Stomach (tissue), 8 donors: ENCODE measurements at regions not wholly inside any gene's neighbourhood (a gene's known extent, or its start where the extent isn't known, plus 50 kb on each side); places are given as distances from the start of the nearest gene placed in this dataset.

Experiments
- DNase-seq, 2 donors: peaks; one replicate each; pipeline versions ENCODE4 v3.0.0 to v3.0.0-alpha.2; 2013 to 2019
- H3K27ac ChIP-seq, 5 donors: fragments of 200-600 bp in 4 of 5; sonication (generic) in 4 of 5; one replicate each; pipeline ENCODE4 v1.5.1; 2013 to 2019; ENCODE audit warnings: mild to moderate bottlenecking in 1 of 5, moderate library complexity in 1 of 5
- H3K27me3 ChIP-seq, 3 donors: fragments of 200-600 bp; sonication (generic); one replicate each; pipeline ENCODE4 v1.5.1; 2017 to 2019; ENCODE audit warnings: mixed run types in 1 of 3
- H3K36me3 ChIP-seq, 4 donors: fragments of 200-600 bp; sonication (generic); 1 replicate in 3 of 4; 2 replicates in 1 of 4; pipeline ENCODE4 v1.5.1; 2016 to 2019
- H3K4me1 ChIP-seq, 4 donors: fragments of 200-600 bp; sonication (generic); one replicate each; pipeline ENCODE4 v1.5.1; 2016 to 2019
- H3K4me3 ChIP-seq, 4 donors: fragments of 200-600 bp; sonication (generic) in 3 of 4; one replicate each; pipeline ENCODE4 v1.5.1; 2016 to 2019; ENCODE audit warnings: mild to moderate bottlenecking in 1 of 4
- H3K9me3 ChIP-seq, 4 donors: fragments of 200-600 bp; sonication (generic); one replicate each; pipeline ENCODE4 v1.5.1; 2016 to 2019
- EP300 ChIP-seq: sonication (generic); formaldehyde crosslinking; IDR thresholded peaks from one replicate; pipeline ENCODE4 v1.6.1; 2017; ENCODE audit warnings: antibody characterized with exemption
- POLR2A ChIP-seq, 4 donors: fragments of 450-650 bp; IDR thresholded peaks; one replicate each; pipeline ENCODE4 v1.6.1; 2016; ENCODE audit warnings: antibody characterized with exemption in 4 of 4, control low read depth in 2 of 4, mild to moderate bottlenecking in 1 of 4, moderate library complexity in 1 of 4
- POLR2AphosphoS5 ChIP-seq, 3 donors: sonication (generic); formaldehyde crosslinking; IDR thresholded peaks; one replicate each; pipeline ENCODE4 v1.6.1; 2016; ENCODE audit warnings: antibody characterized with exemption in 3 of 3
- WGBS, 5 donors: extraction: QIAGEN DNeasy Blood & Tissue Kit in 3 of 5; methylation state at CpG; one replicate each; pipeline versions ENCODE4 v1.1.5 to v1.1.7; 2013 to 2018; 5-methylcytosine and 5-hydroxymethylcytosine counted together
- intact Hi-C: fragments of 100-400 bp; cut with DNase I; formaldehyde crosslinking; loops from one replicate; pipeline ENCODE4 v1.15.1; 2023; ENCODE audit warnings: low total_unique reads
- TF ChIP-seq, protein P1 (sequence below), 7 experiments: fragments of 450-650 bp in 4 of 7; fragments of 200-600 bp in 3 of 7; sonication (generic) in 3 of 7; IDR thresholded peaks; one replicate each; pipeline ENCODE4 v1.5.1; 2016 to 2019; ENCODE audit warnings: antibody characterized with exemption in 7 of 7, control low read depth in 2 of 7, mild to moderate bottlenecking in 1 of 7
- donor health status: healthy with polysubstance abuse.
- donor health status: Bipolar disorder and iron deficiency.
- donor health status: healthy.

DNA sequence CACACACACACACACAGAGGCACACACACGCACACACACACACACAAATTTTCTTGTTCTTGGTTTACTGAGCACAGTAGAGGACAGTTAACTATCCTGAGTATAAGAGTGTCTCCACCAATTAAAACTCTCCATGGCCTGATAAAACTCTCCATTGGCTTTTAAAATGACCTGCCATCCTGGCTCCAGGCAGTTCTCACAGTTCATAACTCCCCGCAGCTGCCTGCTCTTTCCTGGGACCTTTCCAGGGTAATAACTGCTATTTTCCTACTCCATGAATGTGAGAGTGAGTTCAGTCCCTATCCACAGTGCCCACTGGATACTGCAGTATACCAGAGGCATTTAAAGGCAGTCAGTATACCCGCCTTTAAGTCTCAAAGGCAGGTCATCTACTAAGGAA, 351.5 kb downstream of the PLPP3 start:
- DNase-seq: no peak
- WGBS, 5 donors: 71 to 89% (median 78%) methylated on average over 3 of the region's 3 CpGs
- no peak overlapping the region for H3K4me3 ChIP-seq
- no peaks in the 10 kb centered on the region for H3K4me1 ChIP-seq
- H3K36me3 ChIP-seq: no peaks in the 10 kb centered on the region
- no peaks in the 10 kb centered on the region for H3K9me3 ChIP-seq
- no peak overlapping the region for H3K27ac ChIP-seq
- no peaks in the 10 kb centered on the region for H3K27me3 ChIP-seq
- TF ChIP-seq, protein P1, sequence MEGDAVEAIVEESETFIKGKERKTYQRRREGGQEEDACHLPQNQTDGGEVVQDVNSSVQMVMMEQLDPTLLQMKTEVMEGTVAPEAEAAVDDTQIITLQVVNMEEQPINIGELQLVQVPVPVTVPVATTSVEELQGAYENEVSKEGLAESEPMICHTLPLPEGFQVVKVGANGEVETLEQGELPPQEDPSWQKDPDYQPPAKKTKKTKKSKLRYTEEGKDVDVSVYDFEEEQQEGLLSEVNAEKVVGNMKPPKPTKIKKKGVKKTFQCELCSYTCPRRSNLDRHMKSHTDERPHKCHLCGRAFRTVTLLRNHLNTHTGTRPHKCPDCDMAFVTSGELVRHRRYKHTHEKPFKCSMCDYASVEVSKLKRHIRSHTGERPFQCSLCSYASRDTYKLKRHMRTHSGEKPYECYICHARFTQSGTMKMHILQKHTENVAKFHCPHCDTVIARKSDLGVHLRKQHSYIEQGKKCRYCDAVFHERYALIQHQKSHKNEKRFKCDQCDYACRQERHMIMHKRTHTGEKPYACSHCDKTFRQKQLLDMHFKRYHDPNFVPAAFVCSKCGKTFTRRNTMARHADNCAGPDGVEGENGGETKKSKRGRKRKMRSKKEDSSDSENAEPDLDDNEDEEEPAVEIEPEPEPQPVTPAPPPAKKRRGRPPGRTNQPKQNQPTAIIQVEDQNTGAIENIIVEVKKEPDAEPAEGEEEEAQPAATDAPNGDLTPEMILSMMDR (IDR thresholded peaks at IDR 0.05): no peak
- no peak for TF ChIP-seq EP300
- TF ChIP-seq POLR2AphosphoS5 (IDR thresholded peaks at IDR 0.05): no peak
- no peak for TF ChIP-seq POLR2A (IDR thresholded peaks at IDR 0.05)
- intact Hi-C loops: no loop called here

DNA sequence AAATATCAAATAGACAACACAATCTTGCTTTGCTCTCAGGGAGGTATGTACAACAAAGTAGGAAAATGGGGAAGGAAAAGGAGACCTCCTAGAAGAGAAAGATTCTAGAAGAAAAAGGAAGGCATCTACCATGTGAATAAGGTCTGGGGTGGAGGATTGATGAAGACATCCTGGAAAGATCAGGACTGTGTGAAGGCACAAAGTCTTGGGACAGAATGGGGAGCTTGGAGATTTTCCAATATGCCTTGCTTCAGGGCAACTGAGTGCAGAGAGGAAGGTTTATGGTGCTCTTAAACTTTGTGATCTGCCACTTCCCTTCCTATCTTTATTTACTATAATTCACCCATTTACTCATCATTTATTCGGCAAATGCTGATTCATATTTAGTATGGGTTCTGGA, 352.0 kb downstream of the PLPP3 start:
- H3K27ac ChIP-seq: no peak overlapping the region
- no peaks in the 10 kb centered on the region for H3K4me1 ChIP-seq
- WGBS, 5 donors: 90 to 98% (median 95%) methylated on average over 1 of the region's 1 CpG
- H3K4me3 ChIP-seq: no peak overlapping the region
- H3K27me3 ChIP-seq: no peaks in the 10 kb centered on the region
- no peak for TF ChIP-seq POLR2AphosphoS5 (IDR thresholded peaks at IDR 0.05)
- TF ChIP-seq EP300: no peak
- no peak for TF ChIP-seq POLR2A (IDR thresholded peaks at IDR 0.05)
- TF ChIP-seq, protein P1 (IDR thresholded peaks at IDR 0.05): no peak
- H3K36me3 ChIP-seq: no peaks in the 10 kb centered on the region
- intact Hi-C loops: no loop called here
- no peak for DNase-seq
- no peaks in the 10 kb centered on the region for H3K9me3 ChIP-seq

DNA sequence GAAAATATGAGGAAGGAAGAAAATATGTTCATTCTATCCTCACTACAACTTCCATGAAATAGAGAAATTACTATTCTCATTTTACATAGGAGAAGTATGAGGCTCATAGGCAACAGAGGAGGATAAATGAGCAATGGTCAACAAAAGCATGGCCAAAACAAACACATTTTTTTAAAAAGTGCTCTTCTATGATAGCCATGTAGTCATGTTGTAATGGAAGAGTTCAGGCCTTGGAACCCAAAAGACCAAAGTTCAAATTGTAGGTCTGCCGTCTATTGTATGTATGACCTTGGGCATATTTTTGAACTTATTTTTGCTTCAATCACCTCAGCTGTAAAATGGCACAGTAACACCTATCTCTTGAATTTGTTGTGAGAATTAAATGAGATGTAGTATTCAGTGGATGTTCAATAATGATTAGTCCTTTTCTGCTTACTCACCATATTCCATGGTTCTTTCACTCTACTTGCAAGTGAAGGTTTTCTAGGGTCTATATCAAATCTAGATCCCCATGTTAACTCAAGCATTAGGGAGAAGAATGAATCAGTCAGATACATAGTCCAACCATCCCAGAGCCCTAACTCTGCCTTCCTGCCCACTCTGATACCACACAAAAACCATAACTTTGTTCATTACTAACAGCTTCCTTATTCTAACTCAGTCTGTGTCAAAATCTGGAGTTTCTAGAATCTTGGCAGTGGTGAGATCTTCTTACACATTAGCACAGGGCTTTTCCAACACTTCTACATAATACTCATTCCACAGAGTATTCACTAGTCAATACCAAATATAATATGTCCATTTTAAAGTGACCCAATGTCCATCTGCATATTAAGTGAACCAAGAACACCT, 353.2 kb downstream of the PLPP3 start:
- H3K9me3 ChIP-seq: no peaks in the 10 kb centered on the region
- intact Hi-C loops: no loop called here
- no peak for TF ChIP-seq EP300
- TF ChIP-seq, protein P1 (IDR thresholded peaks at IDR 0.05): no peak
- no peak for TF ChIP-seq POLR2AphosphoS5 (IDR thresholded peaks at IDR 0.05)
- no peak for TF ChIP-seq POLR2A (IDR thresholded peaks at IDR 0.05)
- H3K27ac ChIP-seq: no peak overlapping the region
- no peak for DNase-seq
- no peaks in the 10 kb centered on the region for H3K4me1 ChIP-seq
- H3K36me3 ChIP-seq: no peaks in the 10 kb centered on the region
- 94 to 97% (median 97%) methylated on average over 1 of the region's 1 CpG for WGBS, 5 donors
- H3K4me3 ChIP-seq: no peak overlapping the region
- H3K27me3 ChIP-seq: no peaks in the 10 kb centered on the region

DNA sequence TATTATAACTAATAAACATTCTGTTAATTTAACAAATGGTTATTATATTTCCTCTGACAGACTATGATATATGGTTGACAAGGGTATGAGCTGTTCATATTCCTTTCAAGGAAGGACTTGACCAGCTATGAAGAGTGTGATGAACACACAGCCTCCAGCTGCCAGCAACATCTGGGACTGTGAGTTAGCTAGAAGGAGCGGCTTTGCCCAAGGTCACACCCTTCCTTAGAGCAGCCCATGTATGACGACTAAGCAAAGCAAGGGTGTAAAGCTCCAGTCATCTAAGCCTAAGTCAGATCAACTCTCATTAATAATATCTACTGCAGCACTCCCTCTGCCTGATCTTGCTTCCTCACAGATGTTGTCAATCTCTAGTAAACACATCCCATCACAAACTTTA, 355.4 kb downstream of the PLPP3 start:
- no peak for DNase-seq
- no peaks in the 10 kb centered on the region for H3K9me3 ChIP-seq
- H3K4me3 ChIP-seq: no peak overlapping the region
- no peaks in the 10 kb centered on the region for H3K4me1 ChIP-seq
- no peaks in the 10 kb centered on the region for H3K36me3 ChIP-seq
- WGBS, 5 donors: 66 to 93% (median 88%) methylated on average over 2 of the region's 2 CpGs
- intact Hi-C loops: no loop called here
- H3K27ac ChIP-seq: no peak overlapping the region
- TF ChIP-seq POLR2A (IDR thresholded peaks at IDR 0.05): no peak
- TF ChIP-seq, protein P1 (IDR thresholded peaks at IDR 0.05): no peak
- no peak for TF ChIP-seq POLR2AphosphoS5 (IDR thresholded peaks at IDR 0.05)
- no peak for TF ChIP-seq EP300
- H3K27me3 ChIP-seq: no peaks in the 10 kb centered on the region
